ENCODE measurements at regions not wholly inside any gene's neighbourhood (a gene's known extent, or its start where the extent isn't known, plus 50 kb on each side); places are given as distances from the start of the nearest gene placed in this dataset.

GRCh38 chr1:234875953-234876855, 252.4 kb downstream of the TOMM20 start (continued):
- TF ChIP-seq ZNF518B (CRISPR knock-in tag; IDR thresholded peaks at IDR 0.05): no peak
- peak; percentile 98 for TF ChIP-seq TRIM24 (IDR thresholded peaks at IDR 0.05)
- no peak for TF ChIP-seq BRF2 (IDR thresholded peaks at IDR 0.05; ENCODE audit: borderline replicate concordance, insufficient read depth, insufficient read length)
- TF ChIP-seq MLX (CRISPR knock-in tag; conservative IDR thresholded peaks at IDR 0.05): 0 out of 4 replicates have a peak, but pooled peaks of 1 of the 2 experiments have one; percentile 45
- TF ChIP-seq ZNF354B (CRISPR knock-in tag; IDR thresholded peaks at IDR 0.05): peak; percentile 76
- TF ChIP-seq ZNF449 (CRISPR knock-in tag; IDR thresholded peaks at IDR 0.05): peak; percentile 84
- TF ChIP-seq ATF7 (IDR thresholded peaks at IDR 0.05): peak; percentile 97
- TF ChIP-seq E2F5 (CRISPR knock-in tag; IDR thresholded peaks at IDR 0.05): no peak
- TF ChIP-seq CBX3 (IDR thresholded peaks at IDR 0.05; ENCODE audit: borderline replicate concordance in 1 of 2, low read length in 2 of 2): peak in 1 of 2 experiments; percentile 97; a peak in 2 of 3 replicates
- TF ChIP-seq FOXJ2 (tag; IDR thresholded peaks at IDR 0.05): peak; percentile 97
- peak; percentile 77 for TF ChIP-seq ZNF384 (IDR thresholded peaks at IDR 0.05; ENCODE audit: low read depth, low read length)
- TF ChIP-seq ZNF395 (CRISPR knock-in tag; IDR thresholded peaks at IDR 0.05): peak; percentile 94
- TF ChIP-seq RFX7 (CRISPR knock-in tag; IDR thresholded peaks at IDR 0.05): no peak
- TF ChIP-seq IRF9 (tag; IDR thresholded peaks at IDR 0.05): peak; percentile 97
- TF ChIP-seq KLF13 (tag; IDR thresholded peaks at IDR 0.05; ENCODE audit: borderline replicate concordance, low read depth): peak; percentile 39

Measured in K562 (cell line).